C4-2B (cell line): ENCODE measurements at regions not wholly inside any gene's neighbourhood (a gene's known extent, or its start where the extent isn't known, plus 50 kb on each side); places are given as distances from the start of the nearest gene placed in this dataset.

ENCODE experiments used
- H3K27ac ChIP-seq: fragments of 450-650 bp; 2 replicates; pipeline ENCODE4 v1.5.1; 2017
- CTCF ChIP-seq: fragments of 450-650 bp; conservative IDR thresholded peaks from 2 replicates; pipeline ENCODE4 v1.5.1; 2017; ENCODE audit warnings: mild to moderate bottlenecking
- ZFX ChIP-seq: fragments of 450-650 bp; IDR thresholded peaks from 2 replicates; pipeline ENCODE4 v1.6.1; 2017

GRCh38 chr2:7492719-7493118, 575.5 kb downstream of the RNF144A start:
- TF ChIP-seq ZFX (no peak), CTCF (no peak)
- H3K27ac ChIP-seq = no peak overlapping the region

GRCh38 chr2:7497178-7497577, 580.0 kb downstream of the RNF144A start:
- no peak overlapping the region for H3K27ac ChIP-seq
- TF ChIP-seq CTCF (no peak), ZFX (no peak)

GRCh38 chr2:7499018-7499417, 581.8 kb downstream of the RNF144A start:
- no peak for TF ChIP-seq CTCF
- no peak for TF ChIP-seq ZFX
- H3K27ac ChIP-seq = no peak overlapping the region

GRCh38 chr2:7502336-7502735, 585.1 kb downstream of the RNF144A start:
- no peak overlapping the region for H3K27ac ChIP-seq
- TF ChIP-seq CTCF (no peak), ZFX (no peak)

GRCh38 chr2:7508296-7508943, 591.2 kb downstream of the RNF144A start:
- TF ChIP-seq CTCF = no peak
- no peak for TF ChIP-seq ZFX
- H3K27ac ChIP-seq = no peak overlapping the region

- no peak overlapping the region for H3K27ac ChIP-seq
- TF ChIP-seq ZFX = no peak
- peak; percentile 38 for TF ChIP-seq CTCF
Measured at GRCh38 chr2:7510353-7510752, 593.1 kb downstream of the RNF144A start.

- H3K27ac ChIP-seq = no peak overlapping the region
- TF ChIP-seq ZFX (no peak), CTCF (no peak)
Measured at GRCh38 chr2:7513834-7514233, 596.6 kb downstream of the RNF144A start.
